ENCODE measurements at regions not wholly inside any gene's neighbourhood (a gene's known extent, or its start where the extent isn't known, plus 50 kb on each side); places are given as distances from the start of the nearest gene placed in this dataset.

DNA sequence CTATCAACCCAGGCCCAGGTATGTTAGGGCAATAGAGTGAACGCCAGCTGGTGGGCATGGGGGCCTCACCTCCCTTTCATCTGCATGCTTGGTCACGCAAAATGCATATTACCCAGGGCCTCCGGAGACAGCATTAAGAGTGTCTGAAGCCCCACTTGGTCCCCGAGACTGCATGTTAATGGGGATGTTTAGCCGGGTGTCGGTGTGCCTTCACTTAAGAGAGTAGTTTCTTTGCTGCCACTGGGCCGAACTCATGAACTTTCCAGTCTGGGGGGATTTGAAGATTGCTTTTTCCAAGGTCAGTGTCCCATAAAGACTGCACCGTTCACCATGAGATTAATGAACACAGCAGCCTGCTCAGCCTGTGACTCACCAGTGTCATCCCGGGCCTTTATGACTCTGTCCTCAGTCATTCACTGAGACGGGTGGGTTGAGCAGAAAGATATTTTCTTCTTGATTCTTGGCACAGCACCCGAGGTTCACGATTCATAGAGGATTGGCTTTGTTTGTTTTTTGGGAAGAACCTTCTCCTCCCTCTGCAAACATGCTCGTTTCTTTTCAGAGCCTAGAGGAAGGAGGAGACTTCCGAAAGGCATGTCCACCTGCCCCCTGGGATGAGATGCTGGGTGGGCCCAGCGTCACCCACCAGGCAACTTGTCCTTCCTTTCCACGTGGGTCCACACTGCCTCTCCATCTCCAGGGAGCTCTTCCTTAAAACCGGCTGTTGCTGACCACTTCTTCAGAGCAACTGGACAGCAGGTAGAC is 199.1 kb downstream of the GLI2 start (continued):
- TF ChIP-seq, protein P1, sequence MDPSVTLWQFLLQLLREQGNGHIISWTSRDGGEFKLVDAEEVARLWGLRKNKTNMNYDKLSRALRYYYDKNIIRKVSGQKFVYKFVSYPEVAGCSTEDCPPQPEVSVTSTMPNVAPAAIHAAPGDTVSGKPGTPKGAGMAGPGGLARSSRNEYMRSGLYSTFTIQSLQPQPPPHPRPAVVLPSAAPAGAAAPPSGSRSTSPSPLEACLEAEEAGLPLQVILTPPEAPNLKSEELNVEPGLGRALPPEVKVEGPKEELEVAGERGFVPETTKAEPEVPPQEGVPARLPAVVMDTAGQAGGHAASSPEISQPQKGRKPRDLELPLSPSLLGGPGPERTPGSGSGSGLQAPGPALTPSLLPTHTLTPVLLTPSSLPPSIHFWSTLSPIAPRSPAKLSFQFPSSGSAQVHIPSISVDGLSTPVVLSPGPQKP (IDR thresholded peaks at IDR 0.05; ENCODE audit: low read depth, low read length): no peak
- TF ChIP-seq HDAC2 (IDR thresholded peaks at IDR 0.05) (no peak), ESRRA (IDR thresholded peaks at IDR 0.05; ENCODE audit: borderline replicate concordance, low read length) (0 out of 2 replicates have a peak, but pooled peaks have one; percentile 42), ZSCAN20 (CRISPR knock-in tag; IDR thresholded peaks at IDR 0.05) (no peak), JUN (IDR thresholded peaks at IDR 0.05) (peak; percentile 90 to 92; a peak in 4 of 5 replicates), EHF (CRISPR knock-in tag; IDR thresholded peaks at IDR 0.05) (no peak; the same call in 1 of the 2 replicates), CHD2 (IDR thresholded peaks at IDR 0.05; ENCODE audit: low read length, partially characterized antibody) (no peak), EP300 (IDR thresholded peaks at IDR 0.05) (peak; percentile 98), RNF2 (IDR thresholded peaks at IDR 0.05; ENCODE audit: borderline replicate concordance, low read depth) (no peak), SMC3 (IDR thresholded peaks at IDR 0.05) (peak; percentile 51; the same call in 2 of the 3 replicates), HOXA7 (CRISPR knock-in tag; IDR thresholded peaks at IDR 0.05) (no peak), RARB (CRISPR knock-in tag; IDR thresholded peaks at IDR 0.05) (no peak), NR3C1 (IDR thresholded peaks at IDR 0.05) (no peak), MAZ (IDR thresholded peaks at IDR 0.05; ENCODE audit: borderline replicate concordance, low read depth, low read length) (no peak), CBX2 (IDR thresholded peaks at IDR 0.05; ENCODE audit: borderline replicate concordance, low read depth) (no peak), HOXB13 (CRISPR knock-in tag; IDR thresholded peaks at IDR 0.05; ENCODE audit: low read depth) (0 out of 2 replicates have a peak, but pooled peaks have one; percentile 52), ZC3H11A (IDR thresholded peaks at IDR 0.05) (no peak), NPAS2 (CRISPR knock-in tag; IDR thresholded peaks at IDR 0.05; ENCODE audit: borderline replicate concordance) (no peak), JUNB (IDR thresholded peaks at IDR 0.05) (peak; percentile 98), HOXB5 (CRISPR knock-in tag; IDR thresholded peaks at IDR 0.05) (0 out of 2 replicates have a peak, but pooled peaks have one; percentile 64), CBX8 (IDR thresholded peaks at IDR 0.05) (no peak), MYC (IDR thresholded peaks at IDR 0.05; ENCODE audit: borderline replicate concordance, low read length) (peak; percentile 82; the same call in 1 of the 2 replicates)
- TF ChIP-seq, protein P2, sequence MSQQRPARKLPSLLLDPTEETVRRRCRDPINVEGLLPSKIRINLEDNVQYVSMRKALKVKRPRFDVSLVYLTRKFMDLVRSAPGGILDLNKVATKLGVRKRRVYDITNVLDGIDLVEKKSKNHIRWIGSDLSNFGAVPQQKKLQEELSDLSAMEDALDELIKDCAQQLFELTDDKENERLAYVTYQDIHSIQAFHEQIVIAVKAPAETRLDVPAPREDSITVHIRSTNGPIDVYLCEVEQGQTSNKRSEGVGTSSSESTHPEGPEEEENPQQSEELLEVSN (IDR thresholded peaks at IDR 0.05; ENCODE audit: borderline replicate concordance, low read depth): no peak
- TF ChIP-seq, protein P3, sequence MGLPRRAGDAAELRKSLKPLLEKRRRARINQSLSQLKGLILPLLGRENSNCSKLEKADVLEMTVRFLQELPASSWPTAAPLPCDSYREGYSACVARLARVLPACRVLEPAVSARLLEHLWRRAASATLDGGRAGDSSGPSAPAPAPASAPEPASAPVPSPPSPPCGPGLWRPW (IDR thresholded peaks at IDR 0.05): no peak
- TF ChIP-seq, protein P4, sequence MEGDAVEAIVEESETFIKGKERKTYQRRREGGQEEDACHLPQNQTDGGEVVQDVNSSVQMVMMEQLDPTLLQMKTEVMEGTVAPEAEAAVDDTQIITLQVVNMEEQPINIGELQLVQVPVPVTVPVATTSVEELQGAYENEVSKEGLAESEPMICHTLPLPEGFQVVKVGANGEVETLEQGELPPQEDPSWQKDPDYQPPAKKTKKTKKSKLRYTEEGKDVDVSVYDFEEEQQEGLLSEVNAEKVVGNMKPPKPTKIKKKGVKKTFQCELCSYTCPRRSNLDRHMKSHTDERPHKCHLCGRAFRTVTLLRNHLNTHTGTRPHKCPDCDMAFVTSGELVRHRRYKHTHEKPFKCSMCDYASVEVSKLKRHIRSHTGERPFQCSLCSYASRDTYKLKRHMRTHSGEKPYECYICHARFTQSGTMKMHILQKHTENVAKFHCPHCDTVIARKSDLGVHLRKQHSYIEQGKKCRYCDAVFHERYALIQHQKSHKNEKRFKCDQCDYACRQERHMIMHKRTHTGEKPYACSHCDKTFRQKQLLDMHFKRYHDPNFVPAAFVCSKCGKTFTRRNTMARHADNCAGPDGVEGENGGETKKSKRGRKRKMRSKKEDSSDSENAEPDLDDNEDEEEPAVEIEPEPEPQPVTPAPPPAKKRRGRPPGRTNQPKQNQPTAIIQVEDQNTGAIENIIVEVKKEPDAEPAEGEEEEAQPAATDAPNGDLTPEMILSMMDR (IDR thresholded peaks at IDR 0.05): no peak
- TF ChIP-seq, protein P5, sequence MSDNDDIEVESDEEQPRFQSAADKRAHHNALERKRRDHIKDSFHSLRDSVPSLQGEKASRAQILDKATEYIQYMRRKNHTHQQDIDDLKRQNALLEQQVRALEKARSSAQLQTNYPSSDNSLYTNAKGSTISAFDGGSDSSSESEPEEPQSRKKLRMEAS (IDR thresholded peaks at IDR 0.05): peak; percentile 93
